GM23338 (cell line): ENCODE measurements at regions not wholly inside any gene's neighbourhood (a gene's known extent, or its start where the extent isn't known, plus 50 kb on each side); places are given as distances from the start of the nearest gene placed in this dataset.
"Not testable (repeated sequence)": the region's sequence is repeated elsewhere in the genome, so short reads cannot be mapped to it uniquely, and the experiment has no call there.

Experiments used
- ATAC-seq: fragments of 200-7000 bp; cut with Tn5 transposase; 3 replicates; pipeline ENCODE4 v1.9.1; 2020
- DNase-seq: peaks from one replicate; pipeline ENCODE4 v3.0.0-alpha.2; 2015; ENCODE audit warnings: low spot score
- H2AFZ ChIP-seq: fragments of 200-600 bp; sonication (generic); 2 replicates; pipeline ENCODE4 v1.8.0; 2016; ENCODE audit warnings: antibody characterized with exemption, mild to moderate bottlenecking, moderate library complexity
- H3F3A ChIP-seq: fragments of 200-600 bp; sonication (generic); replicated peaks from 2 replicates; pipeline ENCODE4 v1.8.0; 2017; ENCODE audit warnings: antibody characterized with exemption, mixed run types, low read depth
- H3K27ac ChIP-seq: fragments of 200-600 bp; sonication (generic); 2 replicates; pipeline ENCODE4 v1.6.1; 2016; ENCODE audit warnings: low read depth
- H3K27me3 ChIP-seq: fragments of 200-600 bp; sonication (generic); 2 replicates; pipeline ENCODE4 v1.8.0; 2016; ENCODE audit warnings: mild to moderate bottlenecking, mixed run types, moderate library complexity; ENCODE audit not compliant: insufficient read depth
- H3K36me3 ChIP-seq: fragments of 200-600 bp; sonication (generic); 2 replicates; pipeline ENCODE4 v1.8.0; 2016; ENCODE audit warnings: mild to moderate bottlenecking; ENCODE audit not compliant: insufficient read depth
- H3K4me1 ChIP-seq: fragments of 200-600 bp; sonication (generic); 2 replicates; pipeline ENCODE4 v1.8.0; 2016; ENCODE audit warnings: mild to moderate bottlenecking, moderate library complexity; ENCODE audit not compliant: insufficient read depth
- H3K4me2 ChIP-seq: fragments of 200-600 bp; sonication (generic); 2 replicates; pipeline ENCODE4 v1.7.1; 2017; ENCODE audit warnings: mixed run types
- H3K4me3 ChIP-seq: fragments of 200-600 bp; sonication (generic); 2 replicates; pipeline ENCODE4 v1.6.1; 2016; ENCODE audit warnings: mixed run types
- H3K79me2 ChIP-seq: fragments of 200-600 bp; sonication (generic); replicated peaks from 2 replicates; pipeline ENCODE4 v1.8.0; 2017; ENCODE audit warnings: mild to moderate bottlenecking; ENCODE audit not compliant: insufficient read depth
- H3K9me2 ChIP-seq: fragments of 200-600 bp; sonication (generic); 2 replicates; pipeline ENCODE4 v1.8.0; 2017; ENCODE audit not compliant: insufficient read depth
- H4K20me1 ChIP-seq: fragments of 200-600 bp; sonication (generic); replicated peaks from 2 replicates; pipeline ENCODE4 v1.8.0; 2017; ENCODE audit warnings: mild to moderate bottlenecking; ENCODE audit not compliant: insufficient read depth
- H3K27ac Mint-ChIP-seq: 2 replicates; pipeline ENCODE4 v1.8.0; 2020; ENCODE audit warnings: inconsistent platforms, mild to moderate bottlenecking, moderate library complexity, mixed read lengths
- H3K27me3 Mint-ChIP-seq: 3 replicates; pipeline ENCODE4 v1.8.0; 2022; ENCODE audit warnings: low read depth, mild to moderate bottlenecking, moderate library complexity, mixed read lengths, inconsistent platforms; ENCODE audit not compliant: insufficient read depth, poor library complexity
- H3K36me3 Mint-ChIP-seq: 3 replicates; pipeline ENCODE4 v1.8.0; 2021; ENCODE audit warnings: low read depth, mild to moderate bottlenecking, inconsistent platforms, moderate library complexity, mixed read lengths
- H3K4me1 Mint-ChIP-seq: 3 replicates; pipeline ENCODE4 v1.8.0; 2020; ENCODE audit warnings: mild to moderate bottlenecking, inconsistent platforms, mixed read lengths
- H3K4me3 Mint-ChIP-seq: 3 replicates; pipeline ENCODE4 v1.8.0; 2021; ENCODE audit warnings: moderate library complexity, mild to moderate bottlenecking, inconsistent platforms, mixed read lengths
- H3K9me3 Mint-ChIP-seq: 3 replicates; pipeline ENCODE4 v1.8.0; 2020; ENCODE audit warnings: moderate library complexity, mild to moderate bottlenecking, inconsistent platforms, mixed read lengths
- CREB1 ChIP-seq: fragments of 250-450 bp; sonication (Bioruptor Pico); IDR thresholded peaks from 2 replicates; pipeline ENCODE4 v1.5.0; 2020; ENCODE audit warnings: low read depth, mild to moderate bottlenecking, moderate library complexity
- EZH2phosphoT487 ChIP-seq: fragments of 200-600 bp; sonication (generic); IDR thresholded peaks from one replicate; pipeline ENCODE4 v1.8.1; 2018; ENCODE audit warnings: antibody characterized with exemption; ENCODE audit not compliant: unreplicated experiment
- JUNB ChIP-seq: IDR thresholded peaks from one replicate; pipeline ENCODE4 v1.6.1; 2016; ENCODE audit warnings: antibody characterized with exemption; ENCODE audit not compliant: unreplicated experiment
- NANOG ChIP-seq: IDR thresholded peaks from 2 replicates; pipeline ENCODE4 v1.6.1; 2016; ENCODE audit warnings: antibody characterized with exemption, borderline replicate concordance
- POLR2AphosphoS5 ChIP-seq: IDR thresholded peaks from 2 replicates; pipeline ENCODE4 v1.6.1; 2016; ENCODE audit warnings: antibody characterized with exemption, low read depth
- REST ChIP-seq: IDR thresholded peaks from one replicate; pipeline ENCODE4 v1.6.1; 2018; ENCODE audit warnings: antibody characterized with exemption; ENCODE audit not compliant: unreplicated experiment
- STAT1 ChIP-seq: IDR thresholded peaks from one replicate; pipeline ENCODE4 v1.6.1; 2016; ENCODE audit warnings: antibody characterized with exemption; ENCODE audit not compliant: unreplicated experiment
- ZNF114 ChIP-seq: fragments of 250-450 bp; sonication (Bioruptor Pico); IDR thresholded peaks from 2 replicates; pipeline ENCODE4 v1.5.0; 2020; ENCODE audit warnings: mild to moderate bottlenecking, moderate library complexity
- ZNF331 ChIP-seq: fragments of 250-450 bp; sonication (Bioruptor Pico); IDR thresholded peaks from 2 replicates; pipeline ENCODE4 v1.5.0; 2020; ENCODE audit warnings: low read depth, mild to moderate bottlenecking, moderate library complexity
- TF ChIP-seq, protein P1 (sequence below), 2 experiments: fragments of 200-600 bp in 1 of 2; sonication (generic) in 1 of 2; conservative IDR thresholded peaks; 2 replicates each; pipeline versions ENCODE4 v1.5.1 to v1.6.1; 2016 to 2017; ENCODE audit warnings: antibody characterized with exemption in 2 of 2, low read depth in 2 of 2, mild to moderate bottlenecking in 2 of 2, moderate library complexity in 1 of 2
- TF ChIP-seq, protein P2 (sequence below): IDR thresholded peaks from 2 replicates; pipeline ENCODE4 v1.6.1; 2016; ENCODE audit warnings: antibody characterized with exemption

GRCh38 chr3:25916321-25916720 is 126.4 kb downstream of the OXSM start:
- no peaks in the 10 kb centered on the region for H3K27me3 ChIP-seq
- Mint-ChIP-seq H3K27me3 (no peaks in the 10 kb centered on the region), H3K9me3 (no peaks in the 10 kb centered on the region), H3K27ac (no peak overlapping the region), H3K36me3 (no peaks in the 10 kb centered on the region), H3K4me3 (no peak overlapping the region), H3K4me1 (peaks cover 3% of the 10 kb centered on the region; the same call in 1 of the 3 replicates)
- no peak overlapping the region for H2AFZ ChIP-seq
- no peaks in the 10 kb centered on the region for H3K9me2 ChIP-seq
- H3K4me1 ChIP-seq, result no peaks in the 10 kb centered on the region
- H3K4me2 ChIP-seq, result no peak overlapping the region
- no peaks in the 10 kb centered on the region for H3F3A ChIP-seq
- DNase-seq (no peak), ATAC-seq (no peak)
- H3K36me3 ChIP-seq, result no peaks in the 10 kb centered on the region
- H3K4me3 ChIP-seq, result no peak overlapping the region
- no peak for TF ChIP-seq ZNF114 (CRISPR knock-in tag)
- no peaks in the 10 kb centered on the region for H4K20me1 ChIP-seq
- no peak overlapping the region for H3K27ac ChIP-seq
- H3K79me2 ChIP-seq, result no peaks in the 10 kb centered on the region

GRCh38 chr3:25931967-25932366 is 142.1 kb downstream of the OXSM start:
- H3K27ac Mint-ChIP-seq, H3K27ac ChIP-seq, H3K79me2 ChIP-seq, H3K4me2 ChIP-seq, H3K36me3 ChIP-seq, H3K4me1 ChIP-seq, H3K4me3 Mint-ChIP-seq, H2AFZ ChIP-seq, H3K27me3 ChIP-seq, ATAC-seq, H3K9me3 Mint-ChIP-seq, H3K36me3 Mint-ChIP-seq, H3K27me3 Mint-ChIP-seq, H3K9me2 ChIP-seq, H4K20me1 ChIP-seq, DNase-seq, H3K4me3 ChIP-seq, H3K4me1 Mint-ChIP-seq, H3F3A ChIP-seq: not testable (repeated sequence)

DNA sequence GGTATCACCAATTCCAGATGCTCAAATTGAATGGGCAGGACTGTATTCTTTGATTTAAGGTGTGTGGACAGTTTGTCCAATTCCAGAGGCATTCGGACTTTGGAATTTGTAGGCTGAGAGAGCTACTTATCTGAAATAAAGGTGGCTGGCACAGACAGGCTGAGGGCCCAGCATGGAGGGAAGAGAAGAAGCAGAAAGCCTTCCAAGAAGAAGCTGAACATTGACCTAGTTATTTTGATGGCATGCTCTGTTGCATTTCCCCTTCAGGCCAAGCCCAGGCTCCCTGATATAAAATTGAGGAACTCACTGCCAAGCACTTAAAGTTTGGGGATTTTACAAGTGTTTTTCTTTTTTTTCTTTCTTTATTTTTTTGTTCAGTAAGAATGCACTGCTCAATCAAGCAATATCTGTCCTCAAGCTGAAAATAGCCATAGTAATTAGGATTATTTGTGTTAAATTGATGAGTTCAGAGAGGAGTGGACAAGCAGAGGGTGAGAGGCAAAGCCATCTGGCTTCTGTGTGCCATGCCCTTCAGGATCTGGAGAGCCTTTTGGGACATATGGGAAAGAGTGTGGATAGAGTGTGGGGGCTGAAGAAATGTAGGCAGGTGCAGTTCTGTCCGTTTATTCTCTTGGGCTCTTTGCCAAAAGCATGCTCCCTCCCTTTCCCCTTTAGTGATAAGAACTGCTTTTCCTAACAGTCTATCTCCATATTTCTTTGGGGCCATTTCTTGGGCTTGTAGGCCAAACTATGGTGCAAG is 148.9 kb downstream of the OXSM start:
- Mint-ChIP-seq H3K9me3 (0 out of 3 replicates have a peak, but pooled peaks cover 2% of the 10 kb centered on the region), H3K4me3 (no peak overlapping the region), H3K27ac (no peak overlapping the region), H3K4me1 (no peaks in the 10 kb centered on the region), H3K36me3 (no peaks in the 10 kb centered on the region), H3K27me3 (peaks cover 5% of the 10 kb centered on the region)
- no peaks in the 10 kb centered on the region for H3K4me1 ChIP-seq
- H3K4me2 ChIP-seq, result no peak overlapping the region
- H2AFZ ChIP-seq, result no peak overlapping the region
- peaks cover 3% of the 10 kb centered on the region; the same call in 1 of the 2 replicates for H3K9me2 ChIP-seq
- no peaks in the 10 kb centered on the region for H3K27me3 ChIP-seq
- H3K79me2 ChIP-seq, result no peaks in the 10 kb centered on the region
- ATAC-seq (no peak), DNase-seq (no peak)
- no peaks in the 10 kb centered on the region for H4K20me1 ChIP-seq
- no peak overlapping the region for H3K4me3 ChIP-seq
- no peak overlapping the region for H3K27ac ChIP-seq
- H3F3A ChIP-seq, result no peaks in the 10 kb centered on the region
- no peaks in the 10 kb centered on the region for H3K36me3 ChIP-seq
- TF ChIP-seq CREB1 (CRISPR knock-in tag) (no peak), STAT1 (no peak), ZNF331 (CRISPR knock-in tag) (no peak), NANOG (no peak), EZH2phosphoT487 (no peak), POLR2AphosphoS5 (no peak), JUNB (no peak), REST (no peak)
- TF ChIP-seq, protein P1, sequence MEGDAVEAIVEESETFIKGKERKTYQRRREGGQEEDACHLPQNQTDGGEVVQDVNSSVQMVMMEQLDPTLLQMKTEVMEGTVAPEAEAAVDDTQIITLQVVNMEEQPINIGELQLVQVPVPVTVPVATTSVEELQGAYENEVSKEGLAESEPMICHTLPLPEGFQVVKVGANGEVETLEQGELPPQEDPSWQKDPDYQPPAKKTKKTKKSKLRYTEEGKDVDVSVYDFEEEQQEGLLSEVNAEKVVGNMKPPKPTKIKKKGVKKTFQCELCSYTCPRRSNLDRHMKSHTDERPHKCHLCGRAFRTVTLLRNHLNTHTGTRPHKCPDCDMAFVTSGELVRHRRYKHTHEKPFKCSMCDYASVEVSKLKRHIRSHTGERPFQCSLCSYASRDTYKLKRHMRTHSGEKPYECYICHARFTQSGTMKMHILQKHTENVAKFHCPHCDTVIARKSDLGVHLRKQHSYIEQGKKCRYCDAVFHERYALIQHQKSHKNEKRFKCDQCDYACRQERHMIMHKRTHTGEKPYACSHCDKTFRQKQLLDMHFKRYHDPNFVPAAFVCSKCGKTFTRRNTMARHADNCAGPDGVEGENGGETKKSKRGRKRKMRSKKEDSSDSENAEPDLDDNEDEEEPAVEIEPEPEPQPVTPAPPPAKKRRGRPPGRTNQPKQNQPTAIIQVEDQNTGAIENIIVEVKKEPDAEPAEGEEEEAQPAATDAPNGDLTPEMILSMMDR (conservative IDR thresholded peaks at IDR 0.05; ENCODE audit: low read depth in 2 of 2), result no peak
- TF ChIP-seq, protein P2, sequence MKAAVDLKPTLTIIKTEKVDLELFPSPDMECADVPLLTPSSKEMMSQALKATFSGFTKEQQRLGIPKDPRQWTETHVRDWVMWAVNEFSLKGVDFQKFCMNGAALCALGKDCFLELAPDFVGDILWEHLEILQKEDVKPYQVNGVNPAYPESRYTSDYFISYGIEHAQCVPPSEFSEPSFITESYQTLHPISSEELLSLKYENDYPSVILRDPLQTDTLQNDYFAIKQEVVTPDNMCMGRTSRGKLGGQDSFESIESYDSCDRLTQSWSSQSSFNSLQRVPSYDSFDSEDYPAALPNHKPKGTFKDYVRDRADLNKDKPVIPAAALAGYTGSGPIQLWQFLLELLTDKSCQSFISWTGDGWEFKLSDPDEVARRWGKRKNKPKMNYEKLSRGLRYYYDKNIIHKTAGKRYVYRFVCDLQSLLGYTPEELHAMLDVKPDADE, result no peak
